ENCODE measurements at regions not wholly inside any gene's neighbourhood (a gene's known extent, or its start where the extent isn't known, plus 50 kb on each side); places are given as distances from the start of the nearest gene placed in this dataset.

DNA sequence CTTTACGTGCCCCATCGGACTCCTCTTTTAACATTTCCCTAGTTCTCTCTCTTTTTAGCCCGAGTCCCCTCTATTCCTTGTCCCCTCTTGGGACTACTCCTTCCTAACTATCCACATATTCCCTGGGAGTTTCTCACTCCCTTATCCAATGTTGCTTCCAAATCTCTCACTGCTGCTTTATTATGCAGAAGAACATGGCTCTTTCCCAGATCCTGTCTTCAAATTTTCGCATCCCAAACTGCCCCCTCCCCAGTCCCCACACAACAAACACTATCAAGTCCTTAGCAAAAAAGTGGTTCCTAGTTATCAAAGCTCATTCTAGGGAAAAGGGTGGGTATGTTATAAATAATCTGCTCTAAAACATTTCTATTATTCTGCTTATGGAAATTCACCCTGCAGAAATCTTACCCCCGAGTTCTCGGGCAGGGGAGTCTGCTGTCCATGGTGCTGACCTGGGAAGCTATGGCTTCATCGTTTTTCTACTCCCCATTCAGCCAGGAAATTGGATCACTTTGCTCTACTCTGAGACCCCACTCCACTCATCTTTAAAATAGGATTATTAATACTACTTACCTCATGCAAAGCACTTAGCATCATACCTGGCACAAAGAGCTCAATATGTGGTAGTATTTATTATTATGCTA, 393.5 kb downstream of the BUD13 start:
- H3K4me1 ChIP-seq (ENCODE audit: control insufficient read depth, low read length), result no peaks in the 10 kb centered on the region
- no peaks in the 10 kb centered on the region for H3K9me3 ChIP-seq (ENCODE audit: control insufficient read depth, insufficient read depth, low read length)
- H3K79me2 ChIP-seq (ENCODE audit: control insufficient read depth, low read length), result no peaks in the 10 kb centered on the region
- no peak overlapping the region for H3K4me3 ChIP-seq (ENCODE audit: low read length)
- no peaks in the 10 kb centered on the region for H4K20me1 ChIP-seq (ENCODE audit: control insufficient read depth, insufficient read depth, low read depth, low read length)
- no peaks in the 10 kb centered on the region for H3F3A ChIP-seq (ENCODE audit: control insufficient read depth, insufficient read depth)
- H3K36me3 ChIP-seq (ENCODE audit: control insufficient read depth, low read length), result no peaks in the 10 kb centered on the region
- H3K4me2 ChIP-seq (ENCODE audit: low read length), result no peak overlapping the region
- TF ChIP-seq CTCF (IDR thresholded peaks at IDR 0.05; ENCODE audit: low read depth, low read length, poor library complexity, severe bottlenecking), result no peak
- no peak for TF ChIP-seq EZH2phosphoT487 (IDR thresholded peaks at IDR 0.05; ENCODE audit: borderline replicate concordance, low read length)
- no peak overlapping the region for H3K27ac ChIP-seq (ENCODE audit: low read depth, low read length)
- no peaks in the 10 kb centered on the region; the same call in 1 of the 2 replicates for H3K27me3 ChIP-seq (ENCODE audit: control insufficient read depth, low read length)
- H3K9me2 ChIP-seq (replicated peaks; ENCODE audit: control insufficient read depth, low read length), result no peaks in the 10 kb centered on the region

DNA sequence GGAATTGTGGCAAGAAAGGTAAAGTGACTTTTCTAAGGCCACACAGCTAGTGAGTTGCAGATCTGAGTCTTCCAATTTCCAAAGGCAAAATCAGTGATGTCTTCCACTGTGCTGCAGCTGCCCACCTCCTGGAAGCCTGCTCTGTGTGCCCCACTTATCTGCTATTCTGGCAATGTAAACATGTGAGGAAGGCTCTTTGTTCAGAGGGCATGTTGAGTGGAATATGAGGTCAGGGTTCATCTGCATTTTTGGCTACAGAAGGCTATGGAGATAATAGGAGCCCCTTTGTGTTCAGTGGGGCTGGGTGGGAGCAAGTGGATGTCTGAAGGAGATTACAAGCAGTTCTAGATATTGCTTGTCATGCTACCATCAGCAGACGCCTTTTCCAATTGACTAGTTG, 396.2 kb downstream of the BUD13 start:
- Histone ChIP-seq H3K79me2 (ENCODE audit: control insufficient read depth, low read length) (no peaks in the 10 kb centered on the region), H3K4me1 (ENCODE audit: control insufficient read depth, low read length) (no peaks in the 10 kb centered on the region), H3K4me2 (ENCODE audit: low read length) (no peak overlapping the region), H3K27ac (ENCODE audit: low read depth, low read length) (no peak overlapping the region), H3K36me3 (ENCODE audit: control insufficient read depth, low read length) (no peaks in the 10 kb centered on the region), H3K9me2 (replicated peaks; ENCODE audit: control insufficient read depth, low read length) (no peaks in the 10 kb centered on the region), H3F3A (ENCODE audit: control insufficient read depth, insufficient read depth) (no peaks in the 10 kb centered on the region), H4K20me1 (ENCODE audit: control insufficient read depth, insufficient read depth, low read depth, low read length) (no peaks in the 10 kb centered on the region), H3K9me3 (ENCODE audit: control insufficient read depth, insufficient read depth, low read length) (no peaks in the 10 kb centered on the region), H3K27me3 (ENCODE audit: control insufficient read depth, low read length) (no peaks in the 10 kb centered on the region), H3K4me3 (ENCODE audit: low read length) (no peak overlapping the region)
- TF ChIP-seq EZH2phosphoT487 (IDR thresholded peaks at IDR 0.05; ENCODE audit: borderline replicate concordance, low read length) (no peak), CTCF (IDR thresholded peaks at IDR 0.05; ENCODE audit: low read depth, low read length, poor library complexity, severe bottlenecking) (no peak)

DNA sequence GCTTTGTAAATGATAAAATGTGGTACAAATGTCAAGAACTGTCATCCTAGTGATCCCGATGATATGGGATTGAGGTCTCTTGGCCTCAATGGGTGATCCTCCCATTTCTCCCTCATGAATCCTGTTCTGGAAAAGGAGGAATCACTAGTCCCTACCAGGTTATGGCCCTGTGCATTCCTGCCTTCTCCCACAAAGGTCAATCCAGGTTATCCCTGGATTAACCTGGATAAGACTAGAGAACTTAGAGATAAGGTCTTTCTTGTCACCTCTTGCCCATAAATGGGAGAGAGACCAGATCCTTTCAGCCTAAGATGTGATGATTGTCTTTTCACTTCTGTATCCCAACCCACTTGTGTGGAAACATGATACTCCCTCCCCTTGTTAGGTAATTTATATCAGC, 396.7 kb downstream of the BUD13 start:
- no peaks in the 10 kb centered on the region for H3K4me1 ChIP-seq (ENCODE audit: control insufficient read depth, low read length)
- H3K27ac ChIP-seq (ENCODE audit: low read depth, low read length), result no peak overlapping the region
- no peak overlapping the region for H3K4me3 ChIP-seq (ENCODE audit: low read length)
- H3K36me3 ChIP-seq (ENCODE audit: control insufficient read depth, low read length), result no peaks in the 10 kb centered on the region
- TF ChIP-seq CTCF (IDR thresholded peaks at IDR 0.05; ENCODE audit: low read depth, low read length, poor library complexity, severe bottlenecking) (no peak), EZH2phosphoT487 (IDR thresholded peaks at IDR 0.05; ENCODE audit: borderline replicate concordance, low read length) (no peak)
- H4K20me1 ChIP-seq (ENCODE audit: control insufficient read depth, insufficient read depth, low read depth, low read length), result no peaks in the 10 kb centered on the region
- no peaks in the 10 kb centered on the region for H3K9me3 ChIP-seq (ENCODE audit: control insufficient read depth, insufficient read depth, low read length)
- no peaks in the 10 kb centered on the region for H3F3A ChIP-seq (ENCODE audit: control insufficient read depth, insufficient read depth)
- no peaks in the 10 kb centered on the region for H3K27me3 ChIP-seq (ENCODE audit: control insufficient read depth, low read length)
- H3K9me2 ChIP-seq (replicated peaks; ENCODE audit: control insufficient read depth, low read length), result no peaks in the 10 kb centered on the region
- no peaks in the 10 kb centered on the region for H3K79me2 ChIP-seq (ENCODE audit: control insufficient read depth, low read length)
- H3K4me2 ChIP-seq (ENCODE audit: low read length), result no peak overlapping the region

Data from DOHH2 (cell line).